ENCODE measurements at regions not wholly inside any gene's neighbourhood (a gene's known extent, or its start where the extent isn't known, plus 50 kb on each side); places are given as distances from the start of the nearest gene placed in this dataset.

DNA sequence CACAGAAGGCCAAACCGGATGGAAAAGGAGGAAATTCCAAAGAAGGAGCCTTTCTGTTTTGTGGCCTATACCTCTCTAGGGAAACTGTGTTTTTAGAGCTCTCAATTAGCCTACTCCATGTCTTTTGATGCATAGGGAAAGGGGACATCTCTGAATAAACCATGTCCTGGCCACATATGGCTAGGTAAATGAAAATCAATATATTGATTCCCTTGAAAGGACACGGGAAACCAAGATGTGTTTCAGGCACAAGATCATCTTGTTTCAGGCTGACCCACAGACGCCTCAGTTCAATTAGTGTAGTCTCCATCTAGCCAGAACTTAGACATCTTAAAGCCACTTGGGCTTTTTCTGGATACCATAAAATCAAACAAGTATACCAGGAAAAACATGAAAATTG, 363.1 kb downstream of the ENC1 start (continued):
- TF ChIP-seq ELF1 (IDR thresholded peaks at IDR 0.05; ENCODE audit: borderline replicate concordance, low read depth) (no peak), EGR1 (IDR thresholded peaks at IDR 0.05; ENCODE audit: low read depth) (no peak), ZFX (IDR thresholded peaks at IDR 0.05) (no peak), CBX3 (IDR thresholded peaks at IDR 0.05; ENCODE audit: low read depth) (no peak)

DNA sequence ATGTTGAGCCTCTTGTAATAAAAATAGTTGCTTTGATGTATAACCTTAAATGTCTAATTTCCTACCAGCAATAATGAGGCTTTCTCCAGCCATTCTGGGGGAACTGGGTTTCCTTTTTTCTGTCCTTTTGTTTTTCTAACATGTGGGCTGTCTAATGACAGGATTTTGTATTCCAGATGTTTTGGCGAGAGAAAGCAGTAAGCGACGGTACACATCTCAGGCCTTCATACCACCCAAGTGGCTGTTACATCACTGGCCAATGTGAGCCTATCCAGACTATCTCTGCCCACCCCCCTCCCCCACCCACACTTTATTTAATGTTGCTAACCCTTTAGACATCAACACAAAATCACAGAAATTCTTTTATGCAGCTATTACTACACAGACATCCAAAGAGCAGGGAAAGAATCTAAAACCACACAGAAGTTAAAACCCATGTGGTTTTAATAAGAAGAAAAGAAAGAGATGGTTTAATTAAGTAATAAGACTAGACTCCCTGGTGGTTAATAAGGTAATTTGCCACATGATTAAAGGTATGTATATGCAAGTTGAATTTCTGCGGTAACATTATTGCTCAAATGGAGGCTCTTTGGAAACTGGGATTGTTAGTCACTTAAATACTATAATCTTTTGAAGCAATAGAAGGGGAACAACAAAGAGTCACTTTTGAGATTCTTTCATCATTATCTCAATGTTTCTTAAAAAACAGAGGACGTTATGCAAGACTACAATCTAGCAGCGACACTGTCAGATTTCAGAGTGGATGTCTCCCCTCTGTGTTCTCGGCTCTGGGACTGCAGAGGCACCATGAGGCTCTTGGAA, 365.1 kb downstream of the ENC1 start:
- ATAC-seq = no peak
- BruUV-seq (replicated peaks) = no TSS peak
- RAD21 ChIA-PET (ENCODE audit: low non-redundant PET in 1 of 2, low total read pairs in 2 of 2, uncharacterized antibody in 2 of 2, unreplicated experiment in 2 of 2) = no interaction called here

More for the DNA sequence above, 365.1 kb downstream of the ENC1 start:
- intact Hi-C loops (cut with micrococcal nuclease) = no loop called here
- no peak overlapping the region for H2AFZ ChIP-seq (ENCODE audit: low read depth, low read length, poor library complexity, severe bottlenecking)
- ChIA-PET CTCF (no interaction called here), POLR2A (no interaction called here)
- H3K9me2 ChIP-seq (ENCODE audit: insufficient read depth) = no peaks in the 10 kb centered on the region
- H3K9ac ChIP-seq (ENCODE audit: low read length) = no peak overlapping the region
- H4K20me1 ChIP-seq (ENCODE audit: insufficient read depth) = no peaks in the 10 kb centered on the region
- TF ChIP-seq TCF7L2 (IDR thresholded peaks at IDR 0.05; ENCODE audit: borderline replicate concordance, extremely low read depth, insufficient read depth, insufficient read length) (no peak), EGR1 (IDR thresholded peaks at IDR 0.05; ENCODE audit: low read depth) (no peak), CEBPB (IDR thresholded peaks at IDR 0.05; ENCODE audit: low read depth) (no peak), CBX3 (IDR thresholded peaks at IDR 0.05; ENCODE audit: low read depth) (no peak), FOSL1 (IDR thresholded peaks at IDR 0.05; ENCODE audit: low read depth) (no peak), EZH2phosphoT487 (IDR thresholded peaks at IDR 0.05; ENCODE audit: borderline replicate concordance) (no peak), SP1 (IDR thresholded peaks at IDR 0.05; ENCODE audit: low read depth) (no peak), SRF (IDR thresholded peaks at IDR 0.05; ENCODE audit: low read depth) (no peak), POLR2AphosphoS5 (IDR thresholded peaks at IDR 0.05; ENCODE audit: low read depth, low read length) (no peak), SIN3A (IDR thresholded peaks at IDR 0.05; ENCODE audit: low read depth) (no peak)
- TF ChIP-seq, protein P1, sequence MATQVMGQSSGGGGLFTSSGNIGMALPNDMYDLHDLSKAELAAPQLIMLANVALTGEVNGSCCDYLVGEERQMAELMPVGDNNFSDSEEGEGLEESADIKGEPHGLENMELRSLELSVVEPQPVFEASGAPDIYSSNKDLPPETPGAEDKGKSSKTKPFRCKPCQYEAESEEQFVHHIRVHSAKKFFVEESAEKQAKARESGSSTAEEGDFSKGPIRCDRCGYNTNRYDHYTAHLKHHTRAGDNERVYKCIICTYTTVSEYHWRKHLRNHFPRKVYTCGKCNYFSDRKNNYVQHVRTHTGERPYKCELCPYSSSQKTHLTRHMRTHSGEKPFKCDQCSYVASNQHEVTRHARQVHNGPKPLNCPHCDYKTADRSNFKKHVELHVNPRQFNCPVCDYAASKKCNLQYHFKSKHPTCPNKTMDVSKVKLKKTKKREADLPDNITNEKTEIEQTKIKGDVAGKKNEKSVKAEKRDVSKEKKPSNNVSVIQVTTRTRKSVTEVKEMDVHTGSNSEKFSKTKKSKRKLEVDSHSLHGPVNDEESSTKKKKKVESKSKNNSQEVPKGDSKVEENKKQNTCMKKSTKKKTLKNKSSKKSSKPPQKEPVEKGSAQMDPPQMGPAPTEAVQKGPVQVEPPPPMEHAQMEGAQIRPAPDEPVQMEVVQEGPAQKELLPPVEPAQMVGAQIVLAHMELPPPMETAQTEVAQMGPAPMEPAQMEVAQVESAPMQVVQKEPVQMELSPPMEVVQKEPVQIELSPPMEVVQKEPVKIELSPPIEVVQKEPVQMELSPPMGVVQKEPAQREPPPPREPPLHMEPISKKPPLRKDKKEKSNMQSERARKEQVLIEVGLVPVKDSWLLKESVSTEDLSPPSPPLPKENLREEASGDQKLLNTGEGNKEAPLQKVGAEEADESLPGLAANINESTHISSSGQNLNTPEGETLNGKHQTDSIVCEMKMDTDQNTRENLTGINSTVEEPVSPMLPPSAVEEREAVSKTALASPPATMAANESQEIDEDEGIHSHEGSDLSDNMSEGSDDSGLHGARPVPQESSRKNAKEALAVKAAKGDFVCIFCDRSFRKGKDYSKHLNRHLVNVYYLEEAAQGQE (IDR thresholded peaks at IDR 0.05; ENCODE audit: low read depth) = no peak
- TF ChIP-seq, protein P2, sequence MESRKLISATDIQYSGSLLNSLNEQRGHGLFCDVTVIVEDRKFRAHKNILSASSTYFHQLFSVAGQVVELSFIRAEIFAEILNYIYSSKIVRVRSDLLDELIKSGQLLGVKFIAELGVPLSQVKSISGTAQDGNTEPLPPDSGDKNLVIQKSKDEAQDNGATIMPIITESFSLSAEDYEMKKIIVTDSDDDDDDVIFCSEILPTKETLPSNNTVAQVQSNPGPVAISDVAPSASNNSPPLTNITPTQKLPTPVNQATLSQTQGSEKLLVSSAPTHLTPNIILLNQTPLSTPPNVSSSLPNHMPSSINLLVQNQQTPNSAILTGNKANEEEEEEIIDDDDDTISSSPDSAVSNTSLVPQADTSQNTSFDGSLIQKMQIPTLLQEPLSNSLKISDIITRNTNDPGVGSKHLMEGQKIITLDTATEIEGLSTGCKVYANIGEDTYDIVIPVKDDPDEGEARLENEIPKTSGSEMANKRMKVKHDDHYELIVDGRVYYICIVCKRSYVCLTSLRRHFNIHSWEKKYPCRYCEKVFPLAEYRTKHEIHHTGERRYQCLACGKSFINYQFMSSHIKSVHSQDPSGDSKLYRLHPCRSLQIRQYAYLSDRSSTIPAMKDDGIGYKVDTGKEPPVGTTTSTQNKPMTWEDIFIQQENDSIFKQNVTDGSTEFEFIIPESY (IDR thresholded peaks at IDR 0.05; ENCODE audit: extremely low read depth, insufficient replicate concordance, low read length) = no peak
- no peaks in the 10 kb centered on the region for H3K79me2 ChIP-seq (ENCODE audit: insufficient read depth, low read length)
- H3K27ac ChIP-seq (ENCODE audit: low read depth, low read length) = no peak overlapping the region
- no peak overlapping the region for H3K4me2 ChIP-seq (ENCODE audit: low read length)
- H3K27me3 ChIP-seq (ENCODE audit: insufficient read depth, low read length) = no peaks in the 10 kb centered on the region
- H3K4me3 ChIP-seq (replicated peaks in 1 of 2; ENCODE audit: low read depth in 1 of 2, low read length in 2 of 2) = no peak overlapping the region
- H3K9me3 ChIP-seq (ENCODE audit: control insufficient read depth in 1 of 2, insufficient read depth in 1 of 2, low read depth in 1 of 2, low read length in 2 of 2) = no peaks in the 10 kb centered on the region
- DNase-seq (ENCODE audit: low read depth, low spot score) = no peak
- H3K36me3 ChIP-seq (ENCODE audit: control insufficient read depth in 1 of 2, insufficient read depth in 2 of 2, low read length in 2 of 2) = no peaks in the 10 kb centered on the region
- H3K4me1 ChIP-seq (ENCODE audit: control insufficient read depth in 1 of 2, insufficient read depth in 2 of 2, low read length in 2 of 2) = peaks cover 0 to 6% of the 10 kb centered on the region in 2 experiments; a peak in 1 of 4 replicates
